IMR-90 (cell line): ENCODE measurements at regions not wholly inside any gene's neighbourhood (a gene's known extent, or its start where the extent isn't known, plus 50 kb on each side); places are given as distances from the start of the nearest gene placed in this dataset.

Source experiments
- CEBPB ChIP-seq: IDR thresholded peaks from 2 replicates; pipeline ENCODE4 v1.6.1; 2012; ENCODE audit warnings: low read depth, low read length, improper control_type of control experiment
- CTCF ChIP-seq: conservative IDR thresholded peaks from 2 replicates; pipeline ENCODE4 v1.5.1; 2012; ENCODE audit warnings: mild to moderate bottlenecking, low read depth, low read length, improper control_type of control experiment
- MAFK ChIP-seq: IDR thresholded peaks from 2 replicates; pipeline ENCODE4 v1.6.1; 2012; ENCODE audit warnings: low read depth, low read length, improper control_type of control experiment
- MXI1 ChIP-seq: IDR thresholded peaks from 2 replicates; pipeline ENCODE4 v1.6.1; 2012; ENCODE audit warnings: low read depth, mild to moderate bottlenecking, low read length, moderate library complexity, borderline replicate concordance
- NFE2L2 ChIP-seq: fragments of 150-350 bp; IDR thresholded peaks from 2 replicates; pipeline ENCODE4 v1.6.1; 2016; ENCODE audit warnings: low read depth, mild to moderate bottlenecking, low read length
- POLR2A ChIP-seq: IDR thresholded peaks from 2 replicates; pipeline ENCODE4 v1.6.1; 2012; ENCODE audit warnings: mild to moderate bottlenecking, low read depth, low read length
- RAD21 ChIP-seq: IDR thresholded peaks from 2 replicates; pipeline ENCODE4 v1.6.1; 2012; ENCODE audit warnings: low read length, improper control_type of control experiment
- RCOR1 ChIP-seq: IDR thresholded peaks from 2 replicates; pipeline ENCODE4 v1.6.1; 2012; ENCODE audit warnings: mild to moderate bottlenecking, low read length, improper control_type of control experiment; ENCODE audit not compliant: insufficient replicate concordance
- USF2 ChIP-seq: fragments of 150-350 bp; IDR thresholded peaks from 2 replicates; pipeline ENCODE4 v1.6.1; 2017; ENCODE audit warnings: mild to moderate bottlenecking, antibody characterized with exemption, low read length, low read depth
- TF ChIP-seq, protein P1 (sequence below): fragments of 150-350 bp; IDR thresholded peaks from 2 replicates; pipeline ENCODE4 v1.6.1; 2016; ENCODE audit warnings: low read depth, mild to moderate bottlenecking, low read length, moderate library complexity, borderline replicate concordance

GRCh38 chr14:35196571-35196970 lies 74.2 kb downstream of the PRORP start:
- TF ChIP-seq POLR2A (no peak), MXI1 (no peak), CTCF (no peak), RCOR1 (no peak), NFE2L2 (no peak), MAFK (no peak), RAD21 (no peak), USF2 (no peak), CEBPB (no peak)
- TF ChIP-seq, protein P1, sequence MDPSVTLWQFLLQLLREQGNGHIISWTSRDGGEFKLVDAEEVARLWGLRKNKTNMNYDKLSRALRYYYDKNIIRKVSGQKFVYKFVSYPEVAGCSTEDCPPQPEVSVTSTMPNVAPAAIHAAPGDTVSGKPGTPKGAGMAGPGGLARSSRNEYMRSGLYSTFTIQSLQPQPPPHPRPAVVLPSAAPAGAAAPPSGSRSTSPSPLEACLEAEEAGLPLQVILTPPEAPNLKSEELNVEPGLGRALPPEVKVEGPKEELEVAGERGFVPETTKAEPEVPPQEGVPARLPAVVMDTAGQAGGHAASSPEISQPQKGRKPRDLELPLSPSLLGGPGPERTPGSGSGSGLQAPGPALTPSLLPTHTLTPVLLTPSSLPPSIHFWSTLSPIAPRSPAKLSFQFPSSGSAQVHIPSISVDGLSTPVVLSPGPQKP = no peak
